Esophagus (tissue), 2 donors: ENCODE measurements at regions not wholly inside any gene's neighbourhood (a gene's known extent, or its start where the extent isn't known, plus 50 kb on each side); places are given as distances from the start of the nearest gene placed in this dataset.

ENCODE experiments used
- H3K27ac ChIP-seq, 2 donors: one replicate each; pipeline ENCODE4 v1.5.1; 2013; ENCODE audit warnings: low read depth in 2 of 2, mild to moderate bottlenecking in 2 of 2, inconsistent platforms in 1 of 2, low read length in 1 of 2, moderate library complexity in 1 of 2
- H3K27me3 ChIP-seq, 2 donors: one replicate each; pipeline ENCODE4 v1.6.1; 2013; ENCODE audit warnings: low read length in 2 of 2, control low read depth in 1 of 2, mild to moderate bottlenecking in 1 of 2; ENCODE audit not compliant: insufficient read depth in 2 of 2, control insufficient read depth in 1 of 2
- H3K36me3 ChIP-seq, 2 donors: one replicate each; pipeline ENCODE4 v1.6.1; 2013; ENCODE audit warnings: low read length in 1 of 2; ENCODE audit not compliant: control insufficient read depth in 2 of 2, insufficient read depth in 2 of 2
- H3K4me1 ChIP-seq, 2 donors: one replicate each; pipeline ENCODE4 v1.6.1; 2013; ENCODE audit warnings: low read length in 1 of 2; ENCODE audit not compliant: control insufficient read depth in 2 of 2, insufficient read depth in 2 of 2
- H3K4me3 ChIP-seq, 2 donors: one replicate each; pipeline ENCODE4 v1.5.1; 2013; ENCODE audit warnings: low read length in 2 of 2, mild to moderate bottlenecking in 2 of 2, low read depth in 1 of 2, moderate library complexity in 1 of 2
- H3K9me3 ChIP-seq, 2 donors: one replicate each; pipeline ENCODE4 v1.6.1; 2013; ENCODE audit warnings: mild to moderate bottlenecking in 2 of 2, low read depth in 1 of 2, low read length in 1 of 2, moderate library complexity in 1 of 2; ENCODE audit not compliant: control insufficient read depth in 2 of 2, insufficient read depth in 1 of 2
- WGBS, 2 donors: extraction: QIAGEN DNeasy Blood & Tissue Kit; methylation state at CpG; one replicate each; pipeline ENCODE4 v1.1.7; 2013; 5-methylcytosine and 5-hydroxymethylcytosine counted together
- donor health status: healthy with polysubstance abuse.
- donor health status: Bipolar disorder and iron deficiency.

GRCh38 chr2:144252694-144253093 is 267.2 kb downstream of the ZEB2 start:
- H3K36me3 ChIP-seq = no peaks in the 10 kb centered on the region
- H3K4me3 ChIP-seq = no peak overlapping the region
- no peaks in the 10 kb centered on the region for H3K4me1 ChIP-seq
- no peaks in the 10 kb centered on the region for H3K27me3 ChIP-seq
- no peak overlapping the region for H3K27ac ChIP-seq
- peaks cover 0 to 8% of the 10 kb centered on the region in 2 donors for H3K9me3 ChIP-seq
- WGBS, 2 donors = 94 to 100% methylated on average over 1 of the region's 1 CpG

GRCh38 chr2:144249035-144249637 is 270.8 kb downstream of the ZEB2 start:
- Histone ChIP-seq H3K36me3 (no peaks in the 10 kb centered on the region), H3K27ac (no peak overlapping the region), H3K27me3 (no peaks in the 10 kb centered on the region), H3K4me1 (no peaks in the 10 kb centered on the region), H3K4me3 (no peak overlapping the region), H3K9me3 (peaks cover 0 to 3% of the 10 kb centered on the region in 2 donors)
- 57 to 61% methylated on average over 4 of the region's 4 CpGs for WGBS, 2 donors

GRCh38 chr2:144248350-144249034 is 271.4 kb downstream of the ZEB2 start:
- no peaks in the 10 kb centered on the region for H3K27me3 ChIP-seq
- no peaks in the 10 kb centered on the region for H3K9me3 ChIP-seq
- H3K36me3 ChIP-seq = no peaks in the 10 kb centered on the region
- 95 to 96% methylated on average over 4 of the region's 4 CpGs for WGBS, 2 donors
- H3K27ac ChIP-seq = no peak overlapping the region
- H3K4me1 ChIP-seq = no peaks in the 10 kb centered on the region
- H3K4me3 ChIP-seq = no peak overlapping the region

GRCh38 chr2:144244938-144245337 is 275.0 kb downstream of the ZEB2 start:
- Histone ChIP-seq H3K27me3 (no peaks in the 10 kb centered on the region), H3K4me3 (no peak overlapping the region), H3K4me1 (peaks cover 0 to 2% of the 10 kb centered on the region in 2 donors), H3K27ac (no peak overlapping the region), H3K36me3 (no peaks in the 10 kb centered on the region), H3K9me3 (no peaks in the 10 kb centered on the region)

- WGBS, 2 donors = 89 to 90% methylated on average over 3 of the region's 3 CpGs
- Histone ChIP-seq H3K36me3 (no peaks in the 10 kb centered on the region), H3K4me1 (peaks cover 0 to 2% of the 10 kb centered on the region in 2 donors), H3K9me3 (no peaks in the 10 kb centered on the region), H3K4me3 (no peak overlapping the region), H3K27me3 (no peaks in the 10 kb centered on the region), H3K27ac (no peak overlapping the region)
Observed at GRCh38 chr2:144242311-144242710, 277.6 kb downstream of the ZEB2 start.

- Histone ChIP-seq H3K4me3 (no peak overlapping the region), H3K4me1 (peaks cover 0 to 2% of the 10 kb centered on the region in 2 donors)
- 87% methylated on average over 1 of the region's 1 CpG for WGBS, 2 donors
Observed at GRCh38 chr2:144241801-144242200, 278.1 kb downstream of the ZEB2 start.

GRCh38 chr2:144240656-144241339 is 279.1 kb downstream of the ZEB2 start:
- no peak overlapping the region for H3K4me3 ChIP-seq

More at GRCh38 chr2:144241801-144242200, 278.1 kb downstream of the ZEB2 start:
- Histone ChIP-seq H3K27me3 (no peaks in the 10 kb centered on the region), H3K9me3 (no peaks in the 10 kb centered on the region), H3K36me3 (no peaks in the 10 kb centered on the region), H3K27ac (no peak overlapping the region)

GRCh38 chr2:144239726-144240125 is 280.2 kb downstream of the ZEB2 start:
- 84 to 94% methylated on average over 1 of the region's 1 CpG for WGBS, 2 donors
- Histone ChIP-seq H3K27me3 (no peaks in the 10 kb centered on the region), H3K9me3 (no peaks in the 10 kb centered on the region), H3K4me1 (peaks cover 0 to 2% of the 10 kb centered on the region in 2 donors), H3K27ac (no peak overlapping the region), H3K4me3 (no peak overlapping the region), H3K36me3 (no peaks in the 10 kb centered on the region)

More at GRCh38 chr2:144240656-144241339, 279.1 kb downstream of the ZEB2 start:
- H3K36me3 ChIP-seq = no peaks in the 10 kb centered on the region
- H3K27me3 ChIP-seq = no peaks in the 10 kb centered on the region
- H3K9me3 ChIP-seq = no peaks in the 10 kb centered on the region
- peaks cover 0 to 2% of the 10 kb centered on the region in 2 donors for H3K4me1 ChIP-seq
- WGBS, 2 donors = 46 to 50% methylated on average over 3 of the region's 3 CpGs
- no peak overlapping the region for H3K27ac ChIP-seq

GRCh38 chr2:144239306-144239705 is 280.6 kb downstream of the ZEB2 start:
- H3K27ac ChIP-seq = no peak overlapping the region
- 86 to 89% methylated on average over 1 of the region's 1 CpG for WGBS, 2 donors
- peaks cover 0 to 2% of the 10 kb centered on the region in 2 donors for H3K4me1 ChIP-seq
- no peaks in the 10 kb centered on the region for H3K36me3 ChIP-seq
- no peak overlapping the region for H3K4me3 ChIP-seq
- H3K27me3 ChIP-seq = no peaks in the 10 kb centered on the region
- H3K9me3 ChIP-seq = no peaks in the 10 kb centered on the region
